Astrocyte of the spinal cord (primary cell): ENCODE measurements at regions not wholly inside any gene's neighbourhood (a gene's known extent, or its start where the extent isn't known, plus 50 kb on each side); places are given as distances from the start of the nearest gene placed in this dataset.
A peak's percentile ranks its signal among the peaks of the same experiment; 100 is the strongest.

Experiments used
- DNase-seq: peaks from one replicate; pipeline ENCODE4 v3.0.0; 2011; ENCODE audit warnings: low read depth, low spot score
- H3K4me3 ChIP-seq: 2 replicates; pipeline ENCODE4 v1.5.1; 2011; ENCODE audit warnings: low read depth, mild to moderate bottlenecking, low read length, moderate library complexity
- CTCF ChIP-seq: IDR thresholded peaks from 2 replicates; pipeline ENCODE4 v1.5.1; 2012; ENCODE audit warnings: low read depth, mild to moderate bottlenecking, low read length, inconsistent platforms
- in situ Hi-C: cut with HindIII; loops from 2 replicates; pipeline ENCODE4 v1.10.0; 2017; ENCODE audit warnings: low sequenced_read_pairs

- in situ Hi-C loops, result no loop called here
- no peak for DNase-seq
- TF ChIP-seq CTCF, result no peak
These were observed 139.6 kb downstream of the S1PR1 start for GRCh38 chr1:101376121-101377083.

GRCh38 chr1:101377084-101377835 is 140.4 kb downstream of the S1PR1 start:
- in situ Hi-C loops, result no loop called here
- DNase-seq, result no peak
- no peak overlapping the region for H3K4me3 ChIP-seq
- TF ChIP-seq CTCF, result no peak

More at GRCh38 chr1:101376121-101377083, 139.6 kb downstream of the S1PR1 start:
- no peak overlapping the region for H3K4me3 ChIP-seq

- in situ Hi-C loops, result no loop called here
- no peak for TF ChIP-seq CTCF
- DNase-seq, result no peak
- H3K4me3 ChIP-seq, result no peak overlapping the region
These were observed 142.2 kb downstream of the S1PR1 start for GRCh38 chr1:101379037-101379436.

- DNase-seq, result no peak
- H3K4me3 ChIP-seq, result no peak overlapping the region
- TF ChIP-seq CTCF, result no peak
- in situ Hi-C loops, result no loop called here
These were observed 143.1 kb downstream of the S1PR1 start for GRCh38 chr1:101379950-101380349.

DNA sequence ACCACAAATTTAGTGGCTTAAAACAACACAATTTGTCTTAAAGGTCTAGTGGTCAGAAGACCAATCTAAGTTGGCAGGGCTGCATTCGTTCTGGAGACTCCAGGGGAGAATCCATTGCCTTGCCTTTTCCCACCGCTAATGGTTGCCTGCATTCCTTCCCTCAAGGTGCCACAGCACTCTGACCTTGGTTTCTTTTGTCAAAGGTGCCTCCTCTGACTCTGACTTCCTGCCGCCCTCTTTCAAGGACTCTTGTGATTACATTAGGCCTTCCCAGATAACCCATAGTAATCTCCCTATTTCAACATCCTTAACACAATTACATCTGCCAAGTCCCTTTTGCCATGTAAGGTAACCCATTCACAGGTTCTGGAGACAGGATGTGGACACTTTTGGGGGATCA is 145.3 kb downstream of the S1PR1 start:
- no peak for DNase-seq
- no peak overlapping the region for H3K4me3 ChIP-seq
- no peak for TF ChIP-seq CTCF
- in situ Hi-C loops, result no loop called here

DNA sequence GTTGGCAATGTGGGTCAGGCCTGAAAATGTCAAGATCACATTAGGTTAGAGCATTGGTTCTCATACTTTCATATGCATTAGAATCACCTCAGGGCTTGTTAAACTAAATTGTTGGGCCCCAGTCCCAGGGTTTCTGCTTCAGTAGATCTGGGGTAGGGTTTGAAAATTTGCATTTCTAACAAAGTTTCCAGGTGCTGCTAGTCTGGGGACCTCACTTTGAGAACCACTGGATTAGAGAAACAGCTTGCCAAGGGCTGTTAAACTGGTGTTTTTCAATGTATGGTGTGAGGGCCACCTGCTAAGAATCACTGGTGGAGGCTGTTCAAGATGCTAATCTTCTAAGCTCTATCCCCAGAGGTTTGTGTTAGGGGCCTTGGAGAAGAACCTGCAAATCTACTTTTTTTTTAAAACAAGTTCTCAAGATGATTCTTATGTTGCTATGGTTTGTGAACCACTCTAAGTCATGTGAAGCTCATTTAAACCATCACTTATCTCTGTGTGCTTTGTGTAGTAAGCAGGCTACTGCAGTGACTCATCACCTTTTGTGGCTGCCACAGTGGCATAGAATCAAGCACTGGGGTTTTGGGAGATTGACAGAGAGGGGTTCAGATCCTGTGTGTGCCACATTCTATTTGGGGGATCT is 152.2 kb downstream of the S1PR1 start:
- no peak for TF ChIP-seq CTCF
- peak; percentile 15 for DNase-seq
- in situ Hi-C loops, result no loop called here
- H3K4me3 ChIP-seq, result no peak overlapping the region
